ENCODE measurements at regions not wholly inside any gene's neighbourhood (a gene's known extent, or its start where the extent isn't known, plus 50 kb on each side); places are given as distances from the start of the nearest gene placed in this dataset.

DNA sequence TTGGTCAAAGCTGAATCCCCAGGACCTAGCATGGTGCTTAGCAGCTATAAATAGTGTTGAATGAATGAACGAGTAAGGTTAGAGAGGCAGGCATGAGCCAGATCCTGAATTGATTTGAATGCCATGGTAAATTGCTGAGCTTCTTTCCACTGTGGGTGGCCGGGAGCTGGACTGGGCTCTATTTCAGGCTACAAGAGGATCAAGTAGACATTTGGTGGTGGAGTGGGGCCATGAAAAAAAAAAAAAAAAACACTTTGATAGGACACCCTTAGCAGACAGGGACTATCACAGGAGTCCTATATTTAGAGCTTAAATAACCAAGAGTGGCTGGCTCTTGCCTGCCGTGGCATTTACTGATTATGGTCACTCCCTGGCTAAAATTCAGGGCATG, 77.6 kb downstream of the MIAT start:
- TF ChIP-seq EZH2 (IDR thresholded peaks at IDR 0.05; ENCODE audit: low read length) = no peak
- TF ChIP-seq, protein P1, sequence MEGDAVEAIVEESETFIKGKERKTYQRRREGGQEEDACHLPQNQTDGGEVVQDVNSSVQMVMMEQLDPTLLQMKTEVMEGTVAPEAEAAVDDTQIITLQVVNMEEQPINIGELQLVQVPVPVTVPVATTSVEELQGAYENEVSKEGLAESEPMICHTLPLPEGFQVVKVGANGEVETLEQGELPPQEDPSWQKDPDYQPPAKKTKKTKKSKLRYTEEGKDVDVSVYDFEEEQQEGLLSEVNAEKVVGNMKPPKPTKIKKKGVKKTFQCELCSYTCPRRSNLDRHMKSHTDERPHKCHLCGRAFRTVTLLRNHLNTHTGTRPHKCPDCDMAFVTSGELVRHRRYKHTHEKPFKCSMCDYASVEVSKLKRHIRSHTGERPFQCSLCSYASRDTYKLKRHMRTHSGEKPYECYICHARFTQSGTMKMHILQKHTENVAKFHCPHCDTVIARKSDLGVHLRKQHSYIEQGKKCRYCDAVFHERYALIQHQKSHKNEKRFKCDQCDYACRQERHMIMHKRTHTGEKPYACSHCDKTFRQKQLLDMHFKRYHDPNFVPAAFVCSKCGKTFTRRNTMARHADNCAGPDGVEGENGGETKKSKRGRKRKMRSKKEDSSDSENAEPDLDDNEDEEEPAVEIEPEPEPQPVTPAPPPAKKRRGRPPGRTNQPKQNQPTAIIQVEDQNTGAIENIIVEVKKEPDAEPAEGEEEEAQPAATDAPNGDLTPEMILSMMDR (optimal IDR thresholded peaks at IDR 0.05 in 1 of 3, IDR thresholded peaks at IDR 0.05 in 1 of 3, conservative IDR thresholded peaks at IDR 0.05 in 1 of 3; ENCODE audit: extremely low read depth in 1 of 3, insufficient read depth in 2 of 3, low read length in 3 of 3) = no peak
- no peak overlapping the region for H3K27ac ChIP-seq (ENCODE audit: control insufficient read depth, insufficient read depth, low read length)
- H3K4me2 ChIP-seq (ENCODE audit: control insufficient read depth, extremely low read depth, insufficient read depth, low read depth, low read length) = no peak overlapping the region
- DNase-seq (ENCODE audit: low read depth, low spot score) = no peak
- no peaks in the 10 kb centered on the region for H3K27me3 ChIP-seq (ENCODE audit: control insufficient read depth, extremely low read depth, insufficient read depth, low read length)
- no peak overlapping the region for H3K4me3 ChIP-seq (ENCODE audit: control insufficient read depth in 2 of 3, extremely low read depth in 1 of 3, insufficient read depth in 2 of 3, low read depth in 1 of 3, low read length in 3 of 3)
- no peak overlapping the region for H3K9ac ChIP-seq (ENCODE audit: control insufficient read depth, extremely low read depth, insufficient read depth, low read length)
- no peaks in the 10 kb centered on the region for H4K20me1 ChIP-seq (ENCODE audit: control insufficient read depth, extremely low read depth, insufficient read depth, low read length)
- no peak overlapping the region for H2AFZ ChIP-seq (ENCODE audit: control insufficient read depth, low read length)
- no peaks in the 10 kb centered on the region for H3K9me1 ChIP-seq (ENCODE audit: control insufficient read depth, extremely low read depth, insufficient read depth, low read length)
- H3K79me2 ChIP-seq (ENCODE audit: control insufficient read depth, insufficient read depth, low read length) = no peaks in the 10 kb centered on the region
- H3K36me3 ChIP-seq (ENCODE audit: control insufficient read depth in 2 of 2, extremely low read depth in 1 of 2, insufficient read depth in 2 of 2, low read length in 2 of 2) = peaks cover 2 to 3% of the 10 kb centered on the region in 2 experiments
- H3K9me3 ChIP-seq (ENCODE audit: control insufficient read depth, low read depth, low read length) = no peaks in the 10 kb centered on the region
- no peaks in the 10 kb centered on the region for H3K4me1 ChIP-seq (ENCODE audit: control insufficient read depth, extremely low read depth, insufficient read depth, low read length)
- no peak for FAIRE-seq
- dilution Hi-C loops (cut with MboI; ENCODE audit: extremely low pct_ligation_motif_present, low sequenced_read_pairs) = no loop called here

DNA sequence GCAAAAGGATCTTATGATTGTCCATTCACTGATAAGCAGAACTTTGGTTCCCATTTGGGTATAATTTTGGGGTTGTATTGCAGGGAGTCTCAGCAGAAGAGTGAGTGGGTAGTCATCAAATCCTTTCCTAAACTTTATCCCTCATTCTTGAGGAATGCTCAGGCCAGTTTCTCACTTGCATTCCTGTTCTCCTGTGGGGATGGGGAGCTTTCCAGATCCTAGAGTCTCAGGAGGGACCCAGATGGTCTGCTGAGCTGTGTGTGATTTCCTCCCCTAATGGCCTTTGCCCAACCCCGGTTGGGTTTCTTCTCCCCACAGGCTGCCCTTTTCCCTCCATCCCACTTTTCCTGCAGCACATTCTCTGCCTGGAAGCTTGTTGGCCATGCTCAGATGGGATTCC, 79.9 kb downstream of the MIAT start:
- TF ChIP-seq, protein P1 (optimal IDR thresholded peaks at IDR 0.05 in 1 of 3, IDR thresholded peaks at IDR 0.05 in 1 of 3, conservative IDR thresholded peaks at IDR 0.05 in 1 of 3; ENCODE audit: extremely low read depth in 1 of 3, insufficient read depth in 2 of 3, low read length in 3 of 3) = no peak
- no peak for TF ChIP-seq EZH2 (IDR thresholded peaks at IDR 0.05; ENCODE audit: low read length)
- no peak overlapping the region for H3K9ac ChIP-seq (ENCODE audit: control insufficient read depth, extremely low read depth, insufficient read depth, low read length)
- H2AFZ ChIP-seq (ENCODE audit: control insufficient read depth, low read length) = no peak overlapping the region
- no peaks in the 10 kb centered on the region for H3K9me3 ChIP-seq (ENCODE audit: control insufficient read depth, low read depth, low read length)
- FAIRE-seq (no peak), DNase-seq (ENCODE audit: low read depth, low spot score) (no peak)
- no peaks in the 10 kb centered on the region for H3K9me1 ChIP-seq (ENCODE audit: control insufficient read depth, extremely low read depth, insufficient read depth, low read length)
- no peak overlapping the region for H3K27ac ChIP-seq (ENCODE audit: control insufficient read depth, insufficient read depth, low read length)
- H3K27me3 ChIP-seq (ENCODE audit: control insufficient read depth, extremely low read depth, insufficient read depth, low read length) = no peaks in the 10 kb centered on the region
- peaks cover 0 to 2% of the 10 kb centered on the region in 2 experiments for H3K36me3 ChIP-seq (ENCODE audit: control insufficient read depth in 2 of 2, extremely low read depth in 1 of 2, insufficient read depth in 2 of 2, low read length in 2 of 2)
- dilution Hi-C loops (cut with MboI; ENCODE audit: extremely low pct_ligation_motif_present, low sequenced_read_pairs) = no loop called here
- H4K20me1 ChIP-seq (ENCODE audit: control insufficient read depth, extremely low read depth, insufficient read depth, low read length) = no peaks in the 10 kb centered on the region
- no peaks in the 10 kb centered on the region for H3K79me2 ChIP-seq (ENCODE audit: control insufficient read depth, insufficient read depth, low read length)
- no peak overlapping the region for H3K4me3 ChIP-seq (ENCODE audit: control insufficient read depth in 2 of 3, extremely low read depth in 1 of 3, insufficient read depth in 2 of 3, low read depth in 1 of 3, low read length in 3 of 3)
- H3K4me2 ChIP-seq (ENCODE audit: control insufficient read depth, extremely low read depth, insufficient read depth, low read depth, low read length) = no peak overlapping the region
- no peaks in the 10 kb centered on the region for H3K4me1 ChIP-seq (ENCODE audit: control insufficient read depth, extremely low read depth, insufficient read depth, low read length)

Data from keratinocyte (primary cell).